ENCODE measurements at regions not wholly inside any gene's neighbourhood (a gene's known extent, or its start where the extent isn't known, plus 50 kb on each side); places are given as distances from the start of the nearest gene placed in this dataset.

DNA sequence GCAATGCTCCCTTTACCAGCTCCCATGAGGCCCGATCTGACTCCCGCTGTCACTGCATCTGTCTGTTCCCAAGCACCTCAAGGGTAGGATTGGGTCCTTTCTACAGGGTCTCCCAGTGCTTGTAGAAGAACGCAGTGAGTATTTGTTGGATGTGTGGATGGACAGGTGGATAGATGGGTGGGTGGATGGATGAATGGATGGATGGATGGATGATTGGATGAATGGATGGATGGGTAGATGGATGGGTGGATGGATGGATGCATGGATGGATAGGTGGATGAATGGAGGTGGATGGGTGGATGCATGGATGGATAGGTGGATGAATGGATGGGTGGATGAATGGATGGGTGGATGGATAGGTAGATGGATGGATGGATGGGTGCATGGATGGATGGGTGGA is 91.6 kb downstream of the HS1BP3 start:
- TF ChIP-seq, protein P1, sequence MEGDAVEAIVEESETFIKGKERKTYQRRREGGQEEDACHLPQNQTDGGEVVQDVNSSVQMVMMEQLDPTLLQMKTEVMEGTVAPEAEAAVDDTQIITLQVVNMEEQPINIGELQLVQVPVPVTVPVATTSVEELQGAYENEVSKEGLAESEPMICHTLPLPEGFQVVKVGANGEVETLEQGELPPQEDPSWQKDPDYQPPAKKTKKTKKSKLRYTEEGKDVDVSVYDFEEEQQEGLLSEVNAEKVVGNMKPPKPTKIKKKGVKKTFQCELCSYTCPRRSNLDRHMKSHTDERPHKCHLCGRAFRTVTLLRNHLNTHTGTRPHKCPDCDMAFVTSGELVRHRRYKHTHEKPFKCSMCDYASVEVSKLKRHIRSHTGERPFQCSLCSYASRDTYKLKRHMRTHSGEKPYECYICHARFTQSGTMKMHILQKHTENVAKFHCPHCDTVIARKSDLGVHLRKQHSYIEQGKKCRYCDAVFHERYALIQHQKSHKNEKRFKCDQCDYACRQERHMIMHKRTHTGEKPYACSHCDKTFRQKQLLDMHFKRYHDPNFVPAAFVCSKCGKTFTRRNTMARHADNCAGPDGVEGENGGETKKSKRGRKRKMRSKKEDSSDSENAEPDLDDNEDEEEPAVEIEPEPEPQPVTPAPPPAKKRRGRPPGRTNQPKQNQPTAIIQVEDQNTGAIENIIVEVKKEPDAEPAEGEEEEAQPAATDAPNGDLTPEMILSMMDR (IDR thresholded peaks at IDR 0.05): no peak
- Mint-ChIP-seq H3K9me3 (no peaks in the 10 kb centered on the region), H3K4me1 (ENCODE audit: low read depth) (no peaks in the 10 kb centered on the region), H3K27me3 (peaks cover 5% of the 10 kb centered on the region), H3K36me3 (ENCODE audit: low read depth) (no peaks in the 10 kb centered on the region), H3K27ac (no peak overlapping the region), H3K4me3 (no peak overlapping the region)
- ATAC-seq (no peak), DNase-seq (no peak)
- CTCF ChIA-PET: no interaction called here
- POLR2A ChIA-PET: no interaction called here
- intact Hi-C loops (cut with micrococcal nuclease): no loop called here

DNA sequence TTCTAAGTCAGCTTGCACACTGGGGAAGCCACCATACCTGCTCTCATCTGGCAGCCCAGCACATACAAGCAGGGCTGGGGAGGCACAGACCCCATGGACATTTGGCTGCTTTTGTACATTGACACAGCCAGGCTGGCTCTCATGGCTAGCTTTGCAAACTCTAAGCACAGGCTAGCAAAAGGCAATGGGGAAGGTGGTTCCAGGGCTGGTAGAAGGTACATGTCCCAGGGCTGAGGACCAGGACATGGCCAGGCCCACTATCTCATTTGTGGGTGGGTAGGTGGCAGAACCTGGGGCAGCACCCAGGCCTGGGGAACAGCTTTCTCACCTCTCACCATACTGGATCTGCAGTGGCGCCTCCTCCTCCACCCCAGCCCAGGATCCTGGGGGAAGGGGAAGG is 90.9 kb downstream of the HS1BP3 start:
- intact Hi-C loops (cut with micrococcal nuclease): no loop called here
- Mint-ChIP-seq H3K27me3 (peaks cover 5% of the 10 kb centered on the region), H3K4me3 (no peak overlapping the region), H3K4me1 (ENCODE audit: low read depth) (no peaks in the 10 kb centered on the region), H3K9me3 (no peaks in the 10 kb centered on the region), H3K36me3 (ENCODE audit: low read depth) (no peaks in the 10 kb centered on the region), H3K27ac (no peak overlapping the region)
- TF ChIP-seq, protein P1 (IDR thresholded peaks at IDR 0.05): no peak
- ATAC-seq: no peak
- DNase-seq: no peak
- CTCF ChIA-PET: no interaction called here
- POLR2A ChIA-PET: no interaction called here

- Mint-ChIP-seq H3K27ac (no peak overlapping the region), H3K4me1 (ENCODE audit: low read depth) (no peaks in the 10 kb centered on the region), H3K4me3 (no peak overlapping the region), H3K27me3 (peaks cover 5% of the 10 kb centered on the region), H3K36me3 (ENCODE audit: low read depth) (no peaks in the 10 kb centered on the region), H3K9me3 (no peaks in the 10 kb centered on the region)
- ChIA-PET POLR2A (no interaction called here), CTCF (interaction anchor here (1.2 kb wide), 1 partner anchor 15 kb away, joined by 3 read pairs; no protein-coding TSS in a partner anchor)
- no peak for DNase-seq
- intact Hi-C loops (cut with micrococcal nuclease): no loop called here
- no peak for ATAC-seq
- TF ChIP-seq, protein P1 (IDR thresholded peaks at IDR 0.05): no peak
These were observed 89.8 kb downstream of the HS1BP3 start for GRCh38 chr2:20560891-20561636.

- ChIA-PET POLR2A (interaction anchor here (1.4 kb wide), 1 partner anchor 29 kb away, joined by 4 read pairs; no protein-coding TSS in a partner anchor), CTCF (interaction anchor here (1.1 to 1.2 kb wide), 2 partner anchors 14 to 151 kb away, joined by 3 read pairs; no protein-coding TSS in a partner anchor)
- no peak for ATAC-seq
- Mint-ChIP-seq H3K27me3 (peaks cover 6% of the 10 kb centered on the region), H3K9me3 (no peaks in the 10 kb centered on the region), H3K4me3 (no peak overlapping the region), H3K36me3 (ENCODE audit: low read depth) (no peaks in the 10 kb centered on the region), H3K4me1 (ENCODE audit: low read depth) (no peaks in the 10 kb centered on the region), H3K27ac (no peak overlapping the region)
- TF ChIP-seq, protein P1 (IDR thresholded peaks at IDR 0.05): no peak
- intact Hi-C loops (cut with micrococcal nuclease): no loop called here
- no peak for DNase-seq
These were observed 89.1 kb downstream of the HS1BP3 start for GRCh38 chr2:20561637-20562454.
